ENCODE measurements at regions not wholly inside any gene's neighbourhood (a gene's known extent, or its start where the extent isn't known, plus 50 kb on each side); places are given as distances from the start of the nearest gene placed in this dataset.

- TF ChIP-seq, protein P1, sequence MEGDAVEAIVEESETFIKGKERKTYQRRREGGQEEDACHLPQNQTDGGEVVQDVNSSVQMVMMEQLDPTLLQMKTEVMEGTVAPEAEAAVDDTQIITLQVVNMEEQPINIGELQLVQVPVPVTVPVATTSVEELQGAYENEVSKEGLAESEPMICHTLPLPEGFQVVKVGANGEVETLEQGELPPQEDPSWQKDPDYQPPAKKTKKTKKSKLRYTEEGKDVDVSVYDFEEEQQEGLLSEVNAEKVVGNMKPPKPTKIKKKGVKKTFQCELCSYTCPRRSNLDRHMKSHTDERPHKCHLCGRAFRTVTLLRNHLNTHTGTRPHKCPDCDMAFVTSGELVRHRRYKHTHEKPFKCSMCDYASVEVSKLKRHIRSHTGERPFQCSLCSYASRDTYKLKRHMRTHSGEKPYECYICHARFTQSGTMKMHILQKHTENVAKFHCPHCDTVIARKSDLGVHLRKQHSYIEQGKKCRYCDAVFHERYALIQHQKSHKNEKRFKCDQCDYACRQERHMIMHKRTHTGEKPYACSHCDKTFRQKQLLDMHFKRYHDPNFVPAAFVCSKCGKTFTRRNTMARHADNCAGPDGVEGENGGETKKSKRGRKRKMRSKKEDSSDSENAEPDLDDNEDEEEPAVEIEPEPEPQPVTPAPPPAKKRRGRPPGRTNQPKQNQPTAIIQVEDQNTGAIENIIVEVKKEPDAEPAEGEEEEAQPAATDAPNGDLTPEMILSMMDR (IDR thresholded peaks at IDR 0.05) = no peak
- TF ChIP-seq POLR2A (IDR thresholded peaks at IDR 0.05) (no peak), POLR2AphosphoS5 (IDR thresholded peaks at IDR 0.05) (peak; percentile 50 to 75), EP300 (IDR thresholded peaks at IDR 0.05) (peak in 2 of 4 donors; percentile 52 to 64)
These were observed 181.4 kb downstream of the SMAD6 start for GRCh38 chr15:66883284-66883911.

All from upper lobe of left lung (tissue), 4 donors.